ENCODE measurements at regions not wholly inside any gene's neighbourhood (a gene's known extent, or its start where the extent isn't known, plus 50 kb on each side); places are given as distances from the start of the nearest gene placed in this dataset.

DNA sequence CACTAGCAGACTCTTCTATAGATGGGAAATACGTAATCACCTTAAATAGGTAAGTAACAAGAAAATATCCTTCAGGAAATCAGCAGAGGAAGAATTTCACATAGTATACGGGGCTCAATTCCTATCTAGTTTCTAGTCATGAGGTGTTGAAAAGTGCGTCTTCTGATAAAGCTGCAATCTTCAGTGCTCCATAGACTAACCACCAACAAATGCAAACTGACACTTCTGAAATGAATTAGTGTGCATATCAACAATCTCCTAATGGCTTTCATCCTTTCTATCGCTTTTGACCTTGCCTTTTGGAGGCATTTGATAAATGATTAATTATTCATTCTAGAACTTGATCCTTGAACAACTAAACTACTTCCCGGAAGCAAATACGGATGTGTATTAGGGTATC is 2306.6 kb upstream of the AGA start:
- TF ChIP-seq, protein P1, sequence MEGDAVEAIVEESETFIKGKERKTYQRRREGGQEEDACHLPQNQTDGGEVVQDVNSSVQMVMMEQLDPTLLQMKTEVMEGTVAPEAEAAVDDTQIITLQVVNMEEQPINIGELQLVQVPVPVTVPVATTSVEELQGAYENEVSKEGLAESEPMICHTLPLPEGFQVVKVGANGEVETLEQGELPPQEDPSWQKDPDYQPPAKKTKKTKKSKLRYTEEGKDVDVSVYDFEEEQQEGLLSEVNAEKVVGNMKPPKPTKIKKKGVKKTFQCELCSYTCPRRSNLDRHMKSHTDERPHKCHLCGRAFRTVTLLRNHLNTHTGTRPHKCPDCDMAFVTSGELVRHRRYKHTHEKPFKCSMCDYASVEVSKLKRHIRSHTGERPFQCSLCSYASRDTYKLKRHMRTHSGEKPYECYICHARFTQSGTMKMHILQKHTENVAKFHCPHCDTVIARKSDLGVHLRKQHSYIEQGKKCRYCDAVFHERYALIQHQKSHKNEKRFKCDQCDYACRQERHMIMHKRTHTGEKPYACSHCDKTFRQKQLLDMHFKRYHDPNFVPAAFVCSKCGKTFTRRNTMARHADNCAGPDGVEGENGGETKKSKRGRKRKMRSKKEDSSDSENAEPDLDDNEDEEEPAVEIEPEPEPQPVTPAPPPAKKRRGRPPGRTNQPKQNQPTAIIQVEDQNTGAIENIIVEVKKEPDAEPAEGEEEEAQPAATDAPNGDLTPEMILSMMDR (IDR thresholded peaks at IDR 0.05; ENCODE audit: borderline replicate concordance, extremely low read depth, low read length, poor library complexity, severe bottlenecking) = no peak
- no peak for TF ChIP-seq EZH2 (IDR thresholded peaks at IDR 0.05; ENCODE audit: borderline replicate concordance, low read depth, low read length, severe bottlenecking)
